PC-3 (cell line): ENCODE measurements at regions not wholly inside any gene's neighbourhood (a gene's known extent, or its start where the extent isn't known, plus 50 kb on each side); places are given as distances from the start of the nearest gene placed in this dataset.

ENCODE experiments used
- CTCF ChIP-seq: fragments of 300-600 bp; sonication (generic); conservative IDR thresholded peaks from 2 replicates; pipeline ENCODE4 v1.5.1; 2017; ENCODE audit warnings: antibody characterized with exemption, low read depth, mild to moderate bottlenecking, low read length
- EZH2 ChIP-seq: fragments of 300-600 bp; sonication (generic); IDR thresholded peaks from one replicate; pipeline ENCODE4 v1.6.1; 2017; ENCODE audit warnings: antibody characterized with exemption, mild to moderate bottlenecking, low read length; ENCODE audit not compliant: unreplicated experiment

DNA sequence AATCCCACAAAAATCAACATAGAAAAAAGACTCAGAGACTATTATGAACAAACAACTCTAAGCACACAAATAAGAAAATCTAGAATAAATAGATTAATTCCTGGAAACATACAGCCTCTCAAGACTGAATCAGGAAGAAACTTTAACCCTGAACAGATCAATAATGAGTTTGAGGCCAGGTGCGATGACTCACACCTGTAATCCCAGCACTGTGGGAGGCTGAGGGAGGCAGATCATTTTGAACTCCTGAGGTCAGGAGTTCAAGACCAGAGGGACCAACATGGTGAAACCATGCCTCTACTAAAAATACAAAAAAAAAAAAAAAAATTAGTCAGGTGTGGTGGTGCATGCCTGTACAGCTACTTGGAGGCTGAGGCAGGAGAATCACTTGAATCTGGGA lies 499.5 kb upstream of the LUZP2 start:
- TF ChIP-seq CTCF (no peak), EZH2 (no peak)
